Caco-2 (cell line): ENCODE measurements at regions not wholly inside any gene's neighbourhood (a gene's known extent, or its start where the extent isn't known, plus 50 kb on each side); places are given as distances from the start of the nearest gene placed in this dataset.

Experiments used
- BruUV-seq: library from RNA; stranded (reverse); fragments of 400-500 nt; replicated peaks from 2 replicates; lab custom pipeline; 2021; lab: Mats Ljungman, UMichigan
- CTCF ChIA-PET: fragments of 300-600 bp; sonication (Branson Sonifier 250); formaldehyde crosslinking; loops from one replicate; lab custom pipeline; 2022; ENCODE audit warnings: antibody characterized with exemption; lab: Charles Lee
- POLR2A ChIA-PET: fragments of 300-600 bp; sonication (Branson Sonifier 250); formaldehyde crosslinking; loops from one replicate; lab custom pipeline; 2022; ENCODE audit warnings: antibody characterized with exemption; lab: Charles Lee
- DNase-seq, 2 experiments: peaks; one replicate each; pipeline versions ENCODE4 v3.0.0 to v3.0.0-alpha.2; 2020 to 2022
- H3K27me3 ChIP-seq: replicated peaks from 2 replicates; pipeline ENCODE4 v1.6.0; 2011; ENCODE audit warnings: low read length; ENCODE audit not compliant: control insufficient read depth, insufficient read depth
- H3K36me3 ChIP-seq: 2 replicates; pipeline ENCODE4 v1.5.1; 2011; ENCODE audit warnings: low read length; ENCODE audit not compliant: control insufficient read depth, insufficient read depth
- H3K4me1 ChIP-seq: fragments of 250-450 bp; sonication (Bioruptor Pico); 2 replicates; pipeline ENCODE4 v1.5.1; 2020; ENCODE audit warnings: mild to moderate bottlenecking
- H3K4me3 ChIP-seq: 2 replicates; pipeline ENCODE4 v1.5.1; 2011; ENCODE audit warnings: low read depth, mild to moderate bottlenecking, control low read depth, low read length
- H3K9me3 ChIP-seq: fragments of 250-450 bp; sonication (Bioruptor Pico); 2 replicates; pipeline ENCODE4 v1.5.1; 2020; ENCODE audit warnings: mild to moderate bottlenecking, moderate library complexity
- H3K27ac Mint-ChIP-seq: one replicate; pipeline ENCODE4 v1.8.0; 2022; ENCODE audit warnings: mixed read lengths; ENCODE audit not compliant: unreplicated experiment
- H3K27me3 Mint-ChIP-seq: one replicate; pipeline ENCODE4 v1.8.0; 2022; ENCODE audit warnings: mixed read lengths; ENCODE audit not compliant: insufficient read depth, unreplicated experiment
- H3K36me3 Mint-ChIP-seq: one replicate; pipeline ENCODE4 v1.8.0; 2022; ENCODE audit warnings: mild to moderate bottlenecking, mixed read lengths; ENCODE audit not compliant: insufficient read depth, unreplicated experiment
- H3K4me1 Mint-ChIP-seq: one replicate; pipeline ENCODE4 v1.8.0; 2022; ENCODE audit warnings: low read depth, mixed read lengths; ENCODE audit not compliant: unreplicated experiment
- H3K4me3 Mint-ChIP-seq: one replicate; pipeline ENCODE4 v1.8.0; 2022; ENCODE audit warnings: mild to moderate bottlenecking, moderate library complexity, mixed read lengths; ENCODE audit not compliant: unreplicated experiment
- H3K9me3 Mint-ChIP-seq: one replicate; pipeline ENCODE4 v1.8.0; 2022; ENCODE audit warnings: mixed read lengths; ENCODE audit not compliant: unreplicated experiment
- intact Hi-C: fragments of 100-400 bp; cut with micrococcal nuclease; formaldehyde crosslinking; loops from one replicate; pipeline ENCODE4 v1.10.0; 2022; ENCODE audit not compliant: unreplicated experiment
- TF ChIP-seq, protein P1 (sequence below), 2 experiments: fragments of 200-600 bp in 1 of 2; IDR thresholded peaks; 1 replicate in 1 of 2; 2 replicates in 1 of 2; pipeline versions ENCODE4 v1.5.1 to v1.8.0; 2011 to 2022; ENCODE audit warnings: antibody characterized with exemption in 1 of 2, control low read depth in 1 of 2, inconsistent platforms in 1 of 2, low read depth in 1 of 2, low read length in 1 of 2, mild to moderate bottlenecking in 1 of 2, moderate library complexity in 1 of 2; ENCODE audit not compliant: insufficient read depth in 1 of 2, severe bottlenecking in 1 of 2, unreplicated experiment in 1 of 2

DNA sequence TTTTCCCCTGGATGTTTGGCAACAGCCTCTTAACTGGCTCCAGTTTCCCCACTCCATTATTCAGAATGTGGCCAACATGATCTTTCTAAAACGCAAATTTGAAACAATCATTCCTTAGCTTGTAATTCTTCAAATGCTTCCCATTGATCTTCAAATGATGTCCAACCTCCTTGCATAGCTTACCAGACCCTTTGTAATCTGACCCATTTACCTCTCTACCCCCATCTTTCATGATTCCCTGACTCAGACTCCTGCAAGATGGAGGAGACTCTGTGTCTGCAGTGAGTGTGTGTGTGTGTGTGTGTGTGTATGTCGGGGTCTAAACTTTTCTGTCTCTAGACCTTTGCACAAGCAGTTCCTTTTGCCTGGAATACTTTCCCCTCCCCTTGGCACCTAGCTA lies 515.7 kb upstream of the PROK2 start:
- no TSS peak for BruUV-seq
- peaks cover 15% of the 10 kb centered on the region for H3K27me3 Mint-ChIP-seq
- H3K9me3 ChIP-seq = no peaks in the 10 kb centered on the region
- no peak overlapping the region for H3K4me3 Mint-ChIP-seq
- POLR2A ChIA-PET = no interaction called here
- CTCF ChIA-PET = no interaction called here
- no peak overlapping the region for H3K4me3 ChIP-seq
- no peaks in the 10 kb centered on the region for H3K36me3 ChIP-seq
- H3K9me3 Mint-ChIP-seq = no peaks in the 10 kb centered on the region
- no peaks in the 10 kb centered on the region for H3K4me1 ChIP-seq
- no peaks in the 10 kb centered on the region for H3K36me3 Mint-ChIP-seq
- no peak overlapping the region for H3K27ac Mint-ChIP-seq
- intact Hi-C loops = no loop called here
- DNase-seq = no peak
- H3K4me1 Mint-ChIP-seq = peaks cover 6% of the 10 kb centered on the region
- TF ChIP-seq, protein P1, sequence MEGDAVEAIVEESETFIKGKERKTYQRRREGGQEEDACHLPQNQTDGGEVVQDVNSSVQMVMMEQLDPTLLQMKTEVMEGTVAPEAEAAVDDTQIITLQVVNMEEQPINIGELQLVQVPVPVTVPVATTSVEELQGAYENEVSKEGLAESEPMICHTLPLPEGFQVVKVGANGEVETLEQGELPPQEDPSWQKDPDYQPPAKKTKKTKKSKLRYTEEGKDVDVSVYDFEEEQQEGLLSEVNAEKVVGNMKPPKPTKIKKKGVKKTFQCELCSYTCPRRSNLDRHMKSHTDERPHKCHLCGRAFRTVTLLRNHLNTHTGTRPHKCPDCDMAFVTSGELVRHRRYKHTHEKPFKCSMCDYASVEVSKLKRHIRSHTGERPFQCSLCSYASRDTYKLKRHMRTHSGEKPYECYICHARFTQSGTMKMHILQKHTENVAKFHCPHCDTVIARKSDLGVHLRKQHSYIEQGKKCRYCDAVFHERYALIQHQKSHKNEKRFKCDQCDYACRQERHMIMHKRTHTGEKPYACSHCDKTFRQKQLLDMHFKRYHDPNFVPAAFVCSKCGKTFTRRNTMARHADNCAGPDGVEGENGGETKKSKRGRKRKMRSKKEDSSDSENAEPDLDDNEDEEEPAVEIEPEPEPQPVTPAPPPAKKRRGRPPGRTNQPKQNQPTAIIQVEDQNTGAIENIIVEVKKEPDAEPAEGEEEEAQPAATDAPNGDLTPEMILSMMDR (IDR thresholded peaks at IDR 0.05; ENCODE audit: insufficient read depth in 1 of 2, low read depth in 1 of 2, low read length in 1 of 2, severe bottlenecking in 1 of 2, unreplicated experiment in 1 of 2) = no peak
- no peaks in the 10 kb centered on the region; the same call in 1 of the 2 replicates for H3K27me3 ChIP-seq

DNA sequence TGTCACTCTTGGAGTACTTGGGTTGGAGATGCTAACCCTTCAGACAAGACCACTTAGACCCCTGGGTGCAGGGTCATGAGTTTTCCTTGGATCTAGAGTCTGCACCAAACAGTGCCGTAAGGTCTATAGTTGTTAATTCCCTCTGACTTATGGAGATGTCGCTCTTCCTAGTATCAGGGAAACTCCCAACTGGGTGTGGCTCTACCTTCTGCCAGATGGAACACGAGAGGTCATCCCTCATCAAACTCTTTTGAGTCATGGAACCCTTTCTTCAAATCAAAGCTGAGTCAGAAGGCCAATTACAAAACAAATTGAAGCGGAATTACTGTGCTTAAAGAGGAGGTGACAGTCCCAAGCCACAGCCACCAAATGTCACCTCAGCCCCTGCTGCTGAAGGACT lies 514.9 kb upstream of the PROK2 start:
- no peaks in the 10 kb centered on the region for H3K4me1 ChIP-seq
- Mint-ChIP-seq H3K27me3 (peaks cover 15% of the 10 kb centered on the region), H3K9me3 (no peaks in the 10 kb centered on the region), H3K4me3 (no peak overlapping the region), H3K4me1 (peaks cover 6% of the 10 kb centered on the region), H3K36me3 (no peaks in the 10 kb centered on the region), H3K27ac (no peak overlapping the region)
- BruUV-seq = no TSS peak
- intact Hi-C loops = no loop called here
- H3K9me3 ChIP-seq = no peaks in the 10 kb centered on the region
- ChIA-PET POLR2A (no interaction called here), CTCF (no interaction called here)
- H3K36me3 ChIP-seq = no peaks in the 10 kb centered on the region
- H3K27me3 ChIP-seq = no peaks in the 10 kb centered on the region; the same call in 1 of the 2 replicates
- no peak for DNase-seq
- H3K4me3 ChIP-seq = no peak overlapping the region
- TF ChIP-seq, protein P1 (IDR thresholded peaks at IDR 0.05; ENCODE audit: insufficient read depth in 1 of 2, low read depth in 1 of 2, low read length in 1 of 2, severe bottlenecking in 1 of 2, unreplicated experiment in 1 of 2) = no peak

- Mint-ChIP-seq H3K4me1 (peaks cover 6% of the 10 kb centered on the region), H3K27ac (no peak overlapping the region), H3K27me3 (peaks cover 15% of the 10 kb centered on the region), H3K4me3 (no peak overlapping the region), H3K9me3 (no peaks in the 10 kb centered on the region), H3K36me3 (no peaks in the 10 kb centered on the region)
- Histone ChIP-seq H3K4me3 (no peak overlapping the region), H3K36me3 (no peaks in the 10 kb centered on the region), H3K4me1 (no peaks in the 10 kb centered on the region), H3K9me3 (no peaks in the 10 kb centered on the region), H3K27me3 (no peaks in the 10 kb centered on the region; the same call in 1 of the 2 replicates)
- TF ChIP-seq, protein P1 (IDR thresholded peaks at IDR 0.05; ENCODE audit: insufficient read depth in 1 of 2, low read depth in 1 of 2, low read length in 1 of 2, severe bottlenecking in 1 of 2, unreplicated experiment in 1 of 2) = no peak
- DNase-seq = no peak
- BruUV-seq = no TSS peak
- POLR2A ChIA-PET = no interaction called here
- intact Hi-C loops = no loop called here
- CTCF ChIA-PET = no interaction called here
These were observed 514.4 kb upstream of the PROK2 start for GRCh38 chr3:72299321-72299802.
